ENCODE measurements at regions not wholly inside any gene's neighbourhood (a gene's known extent, or its start where the extent isn't known, plus 50 kb on each side); places are given as distances from the start of the nearest gene placed in this dataset.

DNA sequence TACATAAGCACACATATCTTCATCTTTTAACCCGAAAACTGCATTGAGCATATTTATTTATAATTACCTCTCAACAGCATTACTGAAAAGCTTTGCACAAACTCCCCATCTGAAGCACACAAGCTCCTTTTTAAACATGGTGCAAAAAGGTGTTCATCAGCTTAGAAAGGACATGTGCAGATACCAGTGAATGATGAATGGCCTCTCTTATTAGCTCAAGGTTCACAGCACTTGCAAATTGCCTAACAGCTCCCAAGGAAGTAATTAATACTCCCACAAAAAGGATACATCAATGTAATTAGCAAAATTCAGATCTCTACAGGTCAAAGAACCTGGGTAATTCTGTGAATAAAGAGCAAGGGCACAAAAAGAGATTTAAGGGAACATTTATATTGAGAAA is 422.0 kb downstream of the HINT1 start:
- no peak overlapping the region for H3K27ac Mint-ChIP-seq
- TF ChIP-seq, protein P1, sequence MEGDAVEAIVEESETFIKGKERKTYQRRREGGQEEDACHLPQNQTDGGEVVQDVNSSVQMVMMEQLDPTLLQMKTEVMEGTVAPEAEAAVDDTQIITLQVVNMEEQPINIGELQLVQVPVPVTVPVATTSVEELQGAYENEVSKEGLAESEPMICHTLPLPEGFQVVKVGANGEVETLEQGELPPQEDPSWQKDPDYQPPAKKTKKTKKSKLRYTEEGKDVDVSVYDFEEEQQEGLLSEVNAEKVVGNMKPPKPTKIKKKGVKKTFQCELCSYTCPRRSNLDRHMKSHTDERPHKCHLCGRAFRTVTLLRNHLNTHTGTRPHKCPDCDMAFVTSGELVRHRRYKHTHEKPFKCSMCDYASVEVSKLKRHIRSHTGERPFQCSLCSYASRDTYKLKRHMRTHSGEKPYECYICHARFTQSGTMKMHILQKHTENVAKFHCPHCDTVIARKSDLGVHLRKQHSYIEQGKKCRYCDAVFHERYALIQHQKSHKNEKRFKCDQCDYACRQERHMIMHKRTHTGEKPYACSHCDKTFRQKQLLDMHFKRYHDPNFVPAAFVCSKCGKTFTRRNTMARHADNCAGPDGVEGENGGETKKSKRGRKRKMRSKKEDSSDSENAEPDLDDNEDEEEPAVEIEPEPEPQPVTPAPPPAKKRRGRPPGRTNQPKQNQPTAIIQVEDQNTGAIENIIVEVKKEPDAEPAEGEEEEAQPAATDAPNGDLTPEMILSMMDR (IDR thresholded peaks at IDR 0.05), result no peak
- H3K4me3 Mint-ChIP-seq, result no peak overlapping the region
- H3K27me3 Mint-ChIP-seq (ENCODE audit: low read depth, poor library complexity), result peaks cover 4% of the 10 kb centered on the region
- no peak for DNase-seq
- H3K36me3 Mint-ChIP-seq (ENCODE audit: low read depth), result peaks cover 19% of the 10 kb centered on the region
- H3K4me1 Mint-ChIP-seq, result peaks cover 14% of the 10 kb centered on the region
- peaks cover 54% of the 10 kb centered on the region for H3K9me3 Mint-ChIP-seq

DNA sequence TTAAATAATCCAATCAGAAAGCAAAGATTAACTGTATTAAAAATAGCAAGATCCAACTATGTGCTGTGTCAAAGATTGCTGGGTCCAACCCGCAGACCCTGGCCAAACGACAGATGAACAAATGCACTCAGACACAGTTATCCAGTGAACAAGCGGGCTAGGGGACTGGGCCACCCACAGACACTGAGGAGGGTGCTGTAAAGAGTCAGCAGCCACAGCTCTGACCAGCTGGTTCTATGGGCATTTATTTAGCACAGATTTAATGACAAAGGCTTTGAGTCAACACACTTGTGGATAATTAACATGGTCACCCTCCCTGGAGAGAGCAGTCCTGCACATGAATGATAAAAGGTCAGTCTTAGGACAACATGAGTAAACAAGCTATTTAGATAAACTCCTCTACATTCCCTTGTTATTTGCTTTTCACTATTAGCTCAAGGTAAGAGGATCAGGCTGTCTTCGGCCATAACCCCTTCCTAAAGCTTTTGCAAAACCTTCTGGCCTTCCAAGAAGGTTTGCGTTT is 424.9 kb downstream of the HINT1 start:
- Mint-ChIP-seq H3K4me3 (no peak overlapping the region), H3K36me3 (ENCODE audit: low read depth) (peaks cover 13% of the 10 kb centered on the region), H3K4me1 (peaks cover 14% of the 10 kb centered on the region), H3K27ac (no peak overlapping the region), H3K27me3 (ENCODE audit: low read depth, poor library complexity) (no peaks in the 10 kb centered on the region), H3K9me3 (peaks cover 40% of the 10 kb centered on the region)
- TF ChIP-seq, protein P1 (IDR thresholded peaks at IDR 0.05), result no peak
- no peak for DNase-seq

DNA sequence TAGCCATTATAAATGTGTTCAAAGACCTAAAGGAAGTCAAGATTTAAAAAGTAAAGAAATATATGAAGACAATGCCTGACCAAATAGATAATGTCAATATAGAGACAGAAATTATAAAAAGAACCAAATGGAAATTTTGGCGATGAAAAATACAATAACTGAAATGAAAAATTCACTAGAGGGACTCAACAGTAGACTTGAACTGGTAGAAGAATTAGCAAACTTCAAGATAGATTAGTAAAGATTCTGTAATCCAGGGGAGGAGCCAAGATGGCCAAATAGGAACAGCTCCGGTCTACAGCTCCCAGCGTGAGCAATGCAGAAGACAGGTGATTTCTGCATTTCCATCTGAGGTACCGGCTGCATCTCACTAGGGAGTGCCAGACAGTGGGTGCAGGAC is 433.2 kb downstream of the HINT1 start:
- peaks cover 13% of the 10 kb centered on the region for H3K36me3 Mint-ChIP-seq (ENCODE audit: low read depth)
- no peak for DNase-seq
- H3K27ac Mint-ChIP-seq, result no peak overlapping the region
- H3K4me1 Mint-ChIP-seq, result no peaks in the 10 kb centered on the region
- TF ChIP-seq, protein P1 (IDR thresholded peaks at IDR 0.05), result no peak
- H3K9me3 Mint-ChIP-seq, result peaks cover 20% of the 10 kb centered on the region
- no peaks in the 10 kb centered on the region for H3K27me3 Mint-ChIP-seq (ENCODE audit: low read depth, poor library complexity)
- no peak overlapping the region for H3K4me3 Mint-ChIP-seq

DNA sequence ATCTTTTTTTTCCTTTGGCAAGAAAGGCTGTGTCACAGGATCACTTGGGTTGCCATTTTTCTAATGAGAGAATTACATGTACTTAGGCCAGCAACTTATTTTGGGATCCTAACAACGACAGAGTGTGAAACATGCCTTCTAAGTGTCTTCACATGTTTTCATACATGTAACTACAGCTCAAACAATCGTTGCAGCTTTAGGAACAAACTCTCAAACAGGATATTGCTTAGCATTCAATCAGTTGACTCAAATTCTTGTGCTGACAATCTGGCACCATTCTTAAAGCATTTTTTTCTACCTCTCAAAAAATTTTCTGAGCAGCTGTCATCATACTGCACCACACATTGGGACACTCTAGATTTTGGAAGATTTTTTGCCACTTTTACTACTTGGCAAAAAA is 435.5 kb downstream of the HINT1 start:
- no peak overlapping the region for H3K27ac Mint-ChIP-seq
- TF ChIP-seq, protein P1 (IDR thresholded peaks at IDR 0.05), result no peak
- peaks cover 13% of the 10 kb centered on the region for H3K36me3 Mint-ChIP-seq (ENCODE audit: low read depth)
- no peak overlapping the region for H3K4me3 Mint-ChIP-seq
- H3K27me3 Mint-ChIP-seq (ENCODE audit: low read depth, poor library complexity), result no peaks in the 10 kb centered on the region
- peaks cover 20% of the 10 kb centered on the region for H3K9me3 Mint-ChIP-seq
- H3K4me1 Mint-ChIP-seq, result no peaks in the 10 kb centered on the region
- no peak for DNase-seq

DNA sequence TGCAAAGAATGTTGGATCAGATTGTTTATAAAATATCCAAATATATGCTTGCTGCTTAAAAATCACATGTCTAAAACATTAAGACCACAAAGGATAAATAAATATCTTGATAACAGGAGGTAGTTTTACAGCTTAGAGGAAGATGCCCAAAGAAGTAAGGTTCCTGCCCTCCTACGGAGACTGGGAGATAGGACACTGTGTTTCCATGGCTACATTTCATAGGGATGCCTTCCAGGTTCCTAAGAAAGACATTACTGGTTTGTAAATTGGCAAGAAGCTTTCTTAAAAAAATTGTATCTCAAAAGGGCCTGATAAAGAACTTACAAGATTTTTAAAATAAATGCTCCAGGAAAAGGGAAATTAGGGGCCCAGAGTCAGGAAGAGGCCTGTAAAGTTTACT is 437.2 kb downstream of the HINT1 start:
- H3K4me1 Mint-ChIP-seq, result no peaks in the 10 kb centered on the region
- TF ChIP-seq, protein P1 (IDR thresholded peaks at IDR 0.05), result no peak
- no peak for DNase-seq
- H3K9me3 Mint-ChIP-seq, result peaks cover 18% of the 10 kb centered on the region
- H3K27me3 Mint-ChIP-seq (ENCODE audit: low read depth, poor library complexity), result no peaks in the 10 kb centered on the region
- peaks cover 13% of the 10 kb centered on the region for H3K36me3 Mint-ChIP-seq (ENCODE audit: low read depth)
- no peak overlapping the region for H3K27ac Mint-ChIP-seq
- H3K4me3 Mint-ChIP-seq, result no peak overlapping the region

DNA sequence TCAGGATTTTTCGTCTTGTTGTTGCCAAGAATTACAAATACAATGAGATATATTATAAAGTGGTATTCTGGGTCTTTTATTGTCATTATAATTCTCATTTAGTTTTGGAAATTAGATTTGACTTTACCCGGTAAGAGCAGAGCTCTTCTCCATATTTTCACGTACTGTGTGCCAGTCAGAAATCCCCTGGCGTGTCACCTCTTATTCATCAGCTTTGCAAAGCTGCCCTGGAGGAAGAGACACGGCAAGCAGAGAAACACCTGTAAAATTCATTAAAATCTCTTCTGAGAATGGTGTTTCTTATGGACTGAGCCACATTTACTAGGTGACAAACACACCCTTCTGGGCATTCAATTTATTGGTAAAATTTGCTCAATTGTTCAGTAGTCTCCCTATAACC is 440.4 kb downstream of the HINT1 start:
- no peaks in the 10 kb centered on the region for H3K4me1 Mint-ChIP-seq
- no peak for DNase-seq
- TF ChIP-seq, protein P1 (IDR thresholded peaks at IDR 0.05), result no peak
- H3K27ac Mint-ChIP-seq, result no peak overlapping the region
- no peaks in the 10 kb centered on the region for H3K27me3 Mint-ChIP-seq (ENCODE audit: low read depth, poor library complexity)
- no peaks in the 10 kb centered on the region for H3K9me3 Mint-ChIP-seq
- H3K4me3 Mint-ChIP-seq, result no peak overlapping the region
- no peaks in the 10 kb centered on the region for H3K36me3 Mint-ChIP-seq (ENCODE audit: low read depth)
